Fibroblast of pulmonary artery (primary cell): ENCODE measurements at regions not wholly inside any gene's neighbourhood (a gene's known extent, or its start where the extent isn't known, plus 50 kb on each side); places are given as distances from the start of the nearest gene placed in this dataset.

Source experiments
- DNase-seq: peaks from one replicate; pipeline ENCODE4 v3.0.0-alpha.2; 2010; ENCODE audit warnings: low read depth
- H3K4me3 ChIP-seq: replicated peaks from 2 replicates; pipeline ENCODE4 v1.5.1; 2011; ENCODE audit warnings: low read depth, mild to moderate bottlenecking, control low read depth, low read length, moderate library complexity
- CTCF ChIP-seq: IDR thresholded peaks from 2 replicates; pipeline ENCODE4 v1.5.1; 2011; ENCODE audit warnings: mild to moderate bottlenecking, control low read depth, low read length, inconsistent platforms; ENCODE audit errors: missing control alignments

GRCh38 chr4:153034681-153035080 lies 98.6 kb downstream of the FHDC1 start:
- TF ChIP-seq CTCF, result no peak
- no peak overlapping the region for H3K4me3 ChIP-seq
- DNase-seq, result no peak

GRCh38 chr4:153036931-153037482 lies 100.9 kb downstream of the FHDC1 start:
- no peak for TF ChIP-seq CTCF
- DNase-seq, result peak; percentile 2
- no peak overlapping the region for H3K4me3 ChIP-seq

- TF ChIP-seq CTCF, result no peak
- DNase-seq, result no peak
- no peak overlapping the region for H3K4me3 ChIP-seq
Measured at GRCh38 chr4:153038623-153039311, 102.6 kb downstream of the FHDC1 start.

- DNase-seq, result no peak
- H3K4me3 ChIP-seq, result no peak overlapping the region
- TF ChIP-seq CTCF, result no peak
Measured at GRCh38 chr4:153039542-153040185, 103.5 kb downstream of the FHDC1 start.

- no peak for TF ChIP-seq CTCF
- no peak overlapping the region for H3K4me3 ChIP-seq
- DNase-seq, result no peak
Measured at GRCh38 chr4:153040677-153041076, 104.6 kb downstream of the FHDC1 start.

- no peak overlapping the region for H3K4me3 ChIP-seq
- no peak for DNase-seq
- TF ChIP-seq CTCF, result no peak
Measured at GRCh38 chr4:153044036-153044435, 107.9 kb downstream of the FHDC1 start.
